ENCODE measurements at regions not wholly inside any gene's neighbourhood (a gene's known extent, or its start where the extent isn't known, plus 50 kb on each side); places are given as distances from the start of the nearest gene placed in this dataset.
A peak's percentile ranks its signal among the peaks of the same experiment; 100 is the strongest.

DNA sequence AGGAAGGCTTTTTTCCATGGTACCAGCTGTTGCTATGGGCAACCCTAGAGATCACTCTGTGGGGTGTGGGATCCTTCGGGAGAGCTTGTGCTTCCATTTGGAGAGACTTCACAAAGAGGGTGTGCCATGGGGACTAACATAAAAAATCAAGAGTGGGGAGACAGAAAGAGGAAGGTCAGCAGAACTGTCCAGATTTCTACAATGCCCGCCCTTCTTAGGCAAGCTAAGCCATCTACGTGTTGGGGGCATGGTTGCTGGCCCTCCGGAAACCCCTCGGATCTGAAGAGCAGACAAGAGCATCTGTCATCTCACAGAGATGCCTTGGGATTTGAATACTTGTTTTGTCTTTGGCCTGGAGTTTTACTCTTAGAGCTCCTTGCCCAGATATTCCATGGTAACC lies 83.9 kb upstream of the ZNF648 start:
- Histone ChIP-seq H3K27me3 (no peaks in the 10 kb centered on the region), H3K36me3 (no peaks in the 10 kb centered on the region), H3K4me3 (no peak overlapping the region), H3K27ac (peak overlapping the region; percentile 21 to 80 (median 32)), H3K4me1 (peaks cover 0 to 10% (median 0%) of the 10 kb centered on the region in 4 donors), H3K9me3 (no peaks in the 10 kb centered on the region)
- DNase-seq = no peak
- 85% methylated on average over 5 of the region's 5 CpGs for WGBS (ENCODE audit: insufficient coverage, low coverage, low lambda C conversion rate, missing lambda C conversion rate)
- TF ChIP-seq, protein P1, sequence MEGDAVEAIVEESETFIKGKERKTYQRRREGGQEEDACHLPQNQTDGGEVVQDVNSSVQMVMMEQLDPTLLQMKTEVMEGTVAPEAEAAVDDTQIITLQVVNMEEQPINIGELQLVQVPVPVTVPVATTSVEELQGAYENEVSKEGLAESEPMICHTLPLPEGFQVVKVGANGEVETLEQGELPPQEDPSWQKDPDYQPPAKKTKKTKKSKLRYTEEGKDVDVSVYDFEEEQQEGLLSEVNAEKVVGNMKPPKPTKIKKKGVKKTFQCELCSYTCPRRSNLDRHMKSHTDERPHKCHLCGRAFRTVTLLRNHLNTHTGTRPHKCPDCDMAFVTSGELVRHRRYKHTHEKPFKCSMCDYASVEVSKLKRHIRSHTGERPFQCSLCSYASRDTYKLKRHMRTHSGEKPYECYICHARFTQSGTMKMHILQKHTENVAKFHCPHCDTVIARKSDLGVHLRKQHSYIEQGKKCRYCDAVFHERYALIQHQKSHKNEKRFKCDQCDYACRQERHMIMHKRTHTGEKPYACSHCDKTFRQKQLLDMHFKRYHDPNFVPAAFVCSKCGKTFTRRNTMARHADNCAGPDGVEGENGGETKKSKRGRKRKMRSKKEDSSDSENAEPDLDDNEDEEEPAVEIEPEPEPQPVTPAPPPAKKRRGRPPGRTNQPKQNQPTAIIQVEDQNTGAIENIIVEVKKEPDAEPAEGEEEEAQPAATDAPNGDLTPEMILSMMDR (IDR thresholded peaks at IDR 0.05) = no peak
- no peak for TF ChIP-seq POLR2A (IDR thresholded peaks at IDR 0.05)
- no peak for ATAC-seq
- intact Hi-C loops (cut with DNase I) = loop anchor here in 1 of 2 donors (10.0 kb wide), 1 partner anchor 249 kb away; the partner anchor contains the start of gene GLUL

DNA sequence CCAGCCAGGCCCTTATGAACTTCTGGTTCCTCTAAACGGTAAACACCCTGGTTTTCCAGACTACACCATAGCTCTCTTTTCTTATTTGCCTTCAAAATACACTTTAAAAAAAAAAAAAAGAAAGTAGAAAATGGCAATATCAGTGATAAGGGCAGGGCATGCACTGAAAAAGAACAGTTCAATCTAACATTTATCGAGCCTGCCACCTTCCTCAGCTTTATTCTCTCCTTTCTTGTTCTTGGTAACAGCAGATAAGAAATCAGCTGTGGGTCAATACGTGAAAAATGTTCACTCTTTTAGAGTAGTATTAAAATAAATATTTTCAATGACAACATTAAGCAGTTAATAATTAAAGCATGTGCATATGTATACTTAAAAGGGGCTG lies 83.1 kb upstream of the ZNF648 start:
- Histone ChIP-seq H3K27ac (peak overlapping the region; percentile 21 to 80 (median 32)), H3K27me3 (no peaks in the 10 kb centered on the region), H3K4me3 (no peak overlapping the region), H3K36me3 (no peaks in the 10 kb centered on the region), H3K4me1 (peaks cover 0 to 10% (median 0%) of the 10 kb centered on the region in 4 donors), H3K9me3 (no peaks in the 10 kb centered on the region)
- DNase-seq (no peak), ATAC-seq (no peak)
- intact Hi-C loops (cut with DNase I) = loop anchor here (5.0 to 10.0 kb wide), 3 partner anchors 57 to 250 kb away; partner anchors contain the start of gene GLUL (in 2 of the 2)
- 38% methylated on average over 3 of the region's 3 CpGs for WGBS (ENCODE audit: insufficient coverage, low coverage, low lambda C conversion rate, missing lambda C conversion rate)
- no peak for TF ChIP-seq POLR2A (IDR thresholded peaks at IDR 0.05)

DNA sequence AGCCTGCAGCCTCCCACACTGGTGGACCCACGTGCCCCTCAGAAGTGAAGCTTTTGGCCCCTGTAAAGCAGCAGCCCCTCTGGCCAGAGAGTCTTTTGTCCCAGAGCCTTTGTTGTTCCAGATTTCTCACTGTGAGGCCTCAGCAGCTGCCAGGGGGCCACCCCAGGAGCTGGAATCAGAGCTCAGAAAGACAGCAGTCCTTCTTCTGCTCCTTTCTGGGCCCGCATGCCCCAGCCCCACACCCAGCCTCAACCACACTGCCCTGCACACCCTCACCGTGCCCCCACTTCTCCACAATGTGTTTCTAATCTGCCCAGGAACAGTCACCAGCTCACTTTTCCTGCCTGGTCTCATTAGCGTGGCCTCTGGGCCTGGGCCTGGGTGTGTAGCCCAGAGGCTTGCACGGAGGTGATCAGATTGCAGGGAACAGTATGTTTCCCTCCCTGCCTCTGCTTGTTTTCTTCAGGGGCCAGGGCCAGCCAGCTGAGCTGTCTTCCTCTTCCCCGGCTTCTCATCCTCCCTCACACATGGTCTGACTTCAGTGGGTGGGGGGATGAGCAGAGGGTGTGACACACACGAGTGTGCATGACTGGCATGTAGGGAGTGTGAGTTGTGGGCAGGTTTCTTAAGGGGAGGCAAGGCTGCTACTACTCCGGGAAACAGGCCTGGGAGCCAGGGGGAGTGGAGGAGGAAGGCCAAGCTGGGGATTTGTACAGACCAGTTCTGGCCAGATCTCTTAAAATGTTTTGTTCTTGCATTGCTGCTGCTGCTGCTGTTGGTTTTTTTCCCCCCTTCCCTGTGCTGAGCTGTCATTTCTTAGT lies 82.5 kb upstream of the ZNF648 start:
- intact Hi-C loops (cut with DNase I) = loop anchor here (5.0 to 10.0 kb wide), 3 partner anchors 57 to 251 kb away; partner anchors contain the start of gene GLUL (in 2 of the 2)
- WGBS (ENCODE audit: insufficient coverage, low coverage, low lambda C conversion rate, missing lambda C conversion rate) = 46% methylated on average over 8 of the region's 8 CpGs
- H3K27me3 ChIP-seq = no peaks in the 10 kb centered on the region

DNA sequence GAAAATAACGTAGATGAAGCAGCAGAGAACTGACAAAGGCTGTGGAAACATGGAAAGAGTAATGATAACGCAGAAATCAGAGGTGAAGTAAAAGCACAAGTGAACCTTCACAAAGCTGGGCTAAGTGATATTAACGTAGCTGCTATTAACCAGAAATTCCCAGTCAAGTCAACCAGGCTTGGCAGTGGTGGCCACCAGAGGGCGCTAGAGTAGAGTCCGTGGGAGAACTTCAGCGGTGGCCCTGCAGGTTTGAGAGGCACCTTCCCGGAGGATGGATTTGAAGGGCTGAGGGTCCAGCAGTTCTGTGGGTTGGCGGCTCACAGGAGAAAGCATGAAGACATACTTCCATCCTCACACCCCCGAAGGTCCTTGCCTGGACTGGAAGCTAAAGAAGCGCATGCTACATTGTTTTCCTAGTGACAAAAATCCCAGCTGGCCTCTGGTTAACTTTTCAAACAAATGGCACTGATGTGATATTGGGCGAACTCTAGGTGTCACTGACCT lies 81.7 kb upstream of the ZNF648 start:
- ATAC-seq = peak; percentile 81 to 88 (median 84)

More for the DNA sequence above, 82.5 kb upstream of the ZNF648 start:
- TF ChIP-seq, protein P1 (IDR thresholded peaks at IDR 0.05) = no peak
- TF ChIP-seq POLR2A (IDR thresholded peaks at IDR 0.05) = no peak
- DNase-seq = peak; percentile 56 to 74 (median 60)
- Histone ChIP-seq H3K4me1 (peaks cover 0 to 10% (median 0%) of the 10 kb centered on the region in 4 donors), H3K27ac (peak overlapping the region; percentile 71 to 80 (median 72)), H3K36me3 (no peaks in the 10 kb centered on the region), H3K9me3 (no peaks in the 10 kb centered on the region), H3K4me3 (no peak overlapping the region)
- ATAC-seq = peak; percentile 51 to 77 (median 56)

More for the DNA sequence above, 81.7 kb upstream of the ZNF648 start:
- H3K4me1 ChIP-seq = peaks cover 0 to 10% (median 0%) of the 10 kb centered on the region in 4 donors
- peak overlapping the region; percentile 71 to 80 (median 72) for H3K27ac ChIP-seq
- TF ChIP-seq, protein P1 (IDR thresholded peaks at IDR 0.05) = peak; percentile 92 to 98 (median 94)
- TF ChIP-seq POLR2A (IDR thresholded peaks at IDR 0.05) = no peak
- intact Hi-C loops (cut with DNase I) = loop anchor here (5.0 to 10.0 kb wide), 3 partner anchors 56 to 252 kb away; partner anchors contain the start of gene GLUL (in 2 of the 2)
- H3K36me3 ChIP-seq = no peaks in the 10 kb centered on the region
- no peak overlapping the region for H3K4me3 ChIP-seq
- no peaks in the 10 kb centered on the region for H3K27me3 ChIP-seq
- DNase-seq = peak; percentile 90 to 93 (median 91)
- WGBS (ENCODE audit: insufficient coverage, low coverage, low lambda C conversion rate, missing lambda C conversion rate) = 5% methylated on average over 11 of the region's 11 CpGs
- no peaks in the 10 kb centered on the region for H3K9me3 ChIP-seq
